AG09309 (cell line): ENCODE measurements at regions not wholly inside any gene's neighbourhood (a gene's known extent, or its start where the extent isn't known, plus 50 kb on each side); places are given as distances from the start of the nearest gene placed in this dataset.

Experiments used
- DNase-seq: peaks from one replicate; pipeline ENCODE4 v3.0.0-alpha.2; 2010; ENCODE audit warnings: low read depth
- H3K4me3 ChIP-seq: 2 replicates; pipeline ENCODE4 v1.5.1; 2011; ENCODE audit warnings: mild to moderate bottlenecking, low read depth, low read length, moderate library complexity; ENCODE audit not compliant: control insufficient read depth
- CTCF ChIP-seq: IDR thresholded peaks from 2 replicates; pipeline ENCODE4 v1.5.1; 2011; ENCODE audit warnings: mild to moderate bottlenecking, low read depth, low read length, inconsistent platforms; ENCODE audit not compliant: insufficient read depth, control insufficient read depth; ENCODE audit errors: missing control alignments

- no peak overlapping the region for H3K4me3 ChIP-seq
- no peak for DNase-seq
- TF ChIP-seq CTCF, result no peak
Observed at GRCh38 chr1:67898033-67898726, 64.9 kb upstream of the GNG12 start.

- no peak overlapping the region for H3K4me3 ChIP-seq
- peak; percentile 40 for DNase-seq
- TF ChIP-seq CTCF, result no peak
Observed at GRCh38 chr1:67897270-67897949, 64.1 kb upstream of the GNG12 start.

- no peak overlapping the region for H3K4me3 ChIP-seq
- DNase-seq, result no peak
- no peak for TF ChIP-seq CTCF
Observed at GRCh38 chr1:67896826-67897225, 63.6 kb upstream of the GNG12 start.

- no peak overlapping the region for H3K4me3 ChIP-seq
- no peak for TF ChIP-seq CTCF
Observed at GRCh38 chr1:67894981-67895735, 61.9 kb upstream of the GNG12 start.

GRCh38 chr1:67893126-67893495 lies 59.8 kb upstream of the GNG12 start:
- no peak overlapping the region for H3K4me3 ChIP-seq
- DNase-seq, result no peak
- no peak for TF ChIP-seq CTCF

More at GRCh38 chr1:67894981-67895735, 61.9 kb upstream of the GNG12 start:
- DNase-seq, result no peak

- no peak overlapping the region for H3K4me3 ChIP-seq
- no peak for TF ChIP-seq CTCF
- DNase-seq, result no peak
Observed at GRCh38 chr1:67892476-67893125, 59.3 kb upstream of the GNG12 start.
